Spleen (tissue), 7 donors: ENCODE measurements at regions not wholly inside any gene's neighbourhood (a gene's known extent, or its start where the extent isn't known, plus 50 kb on each side); places are given as distances from the start of the nearest gene placed in this dataset.

Source experiments
- CTCF ChIP-seq, 11 experiments: fragments of 200-600 bp in 7 of 11; fragments of 450-650 bp in 4 of 11; sonication (generic) in 4 of 11; IDR thresholded peaks in 8 of 11; conservative IDR thresholded peaks in 3 of 11; 1 replicate in 7 of 11; 2 replicates in 4 of 11; pipeline versions ENCODE4 v1.4.0 to v1.8.0; 2016 to 2021; ENCODE audit warnings: antibody characterized with exemption in 11 of 11, inconsistent platforms in 4 of 11, mild to moderate bottlenecking in 1 of 11
- POLR2A ChIP-seq, 3 donors: fragments of 450-650 bp; IDR thresholded peaks; one replicate each; pipeline ENCODE4 v1.5.1; 2017; ENCODE audit warnings: antibody characterized with exemption in 3 of 3, mild to moderate bottlenecking in 1 of 3
- POLR2AphosphoS5 ChIP-seq, 3 donors: sonication (generic); formaldehyde crosslinking; IDR thresholded peaks; one replicate each; pipeline ENCODE4 v1.5.1; 2017; ENCODE audit warnings: antibody characterized with exemption in 3 of 3
- donor health status: DM: no; HTN: no; CAD: no; lungs with moderate emphysema.
- donor health status: DM: no; HTN: no; CAD: no.
- donor health status: DM: no; HTN: no; CAD: no.

- TF ChIP-seq CTCF (IDR thresholded peaks at IDR 0.05 in 8 of 11, conservative IDR thresholded peaks at IDR 0.05 in 3 of 11) (no peak), POLR2A (IDR thresholded peaks at IDR 0.05) (no peak), POLR2AphosphoS5 (IDR thresholded peaks at IDR 0.05) (no peak)
Measured at GRCh38 chr2:204234248-204234647, 297.7 kb downstream of the ICOS start.
